Right ventricle myocardium inferior (tissue), 1 donor: ENCODE measurements at regions not wholly inside any gene's neighbourhood (a gene's known extent, or its start where the extent isn't known, plus 50 kb on each side); places are given as distances from the start of the nearest gene placed in this dataset.
"Not testable (repeated sequence)": the region's sequence is repeated elsewhere in the genome, so short reads cannot be mapped to it uniquely, and the experiment has no call there.

Source experiments
- ATAC-seq: fragments of 200-7000 bp; cut with Tn5 transposase; one replicate; pipeline ENCODE4 v1.9.1; 2020; ENCODE audit warnings: mild to moderate bottlenecking, moderate library complexity
- DNase-seq: peaks from one replicate; pipeline ENCODE4 v3.0.0; 2021; ENCODE audit errors: missing footprints
- intact Hi-C: fragments of 100-400 bp; cut with DNase I; formaldehyde crosslinking; loops from one replicate; pipeline ENCODE4 v1.11.0; 2022
- donor health status: DM: no; HTN: yes; CAD: no; lungs with severe emphysema.

DNA sequence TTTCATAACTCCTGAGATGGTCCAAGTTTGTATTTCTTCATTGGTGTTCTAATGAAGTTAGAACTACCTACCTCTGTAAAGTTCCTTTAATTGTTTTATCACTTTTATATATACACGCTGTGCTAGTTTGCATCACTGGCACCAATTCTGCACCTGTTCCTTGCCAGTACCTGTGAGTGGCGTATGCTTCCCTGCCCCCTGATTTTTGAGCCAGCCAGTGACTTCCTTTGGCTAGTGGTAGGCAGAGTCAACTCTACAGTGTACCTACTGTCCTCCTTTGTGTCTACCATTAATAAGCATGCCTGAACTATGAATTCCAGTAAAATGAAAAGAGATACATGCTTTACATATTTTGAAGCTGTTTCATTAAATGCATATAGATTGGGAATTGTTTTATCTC, 186.8 kb upstream of the SPATA31A3 start:
- intact Hi-C loops, DNase-seq, ATAC-seq: not testable (repeated sequence)

DNA sequence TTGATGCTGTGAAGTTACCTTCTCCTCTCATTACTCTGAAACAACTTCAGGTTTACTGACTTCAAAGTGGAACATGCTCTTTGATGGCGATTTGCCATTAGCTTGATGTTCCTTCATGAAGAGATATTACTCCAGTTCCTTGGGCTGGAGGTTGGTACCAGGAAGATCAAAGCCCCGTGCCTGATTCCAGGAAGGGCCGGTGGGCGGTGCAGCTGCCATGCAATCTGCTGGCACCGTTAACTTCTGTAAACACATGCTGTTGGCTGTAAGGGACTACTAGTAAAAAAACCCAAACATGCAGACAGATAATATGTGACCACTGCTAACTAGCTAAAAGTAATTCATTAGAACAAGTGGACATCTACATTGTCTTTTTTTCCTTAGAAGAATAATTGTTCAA, 182.8 kb upstream of the SPATA31A3 start:
- intact Hi-C loops, ATAC-seq, DNase-seq: not testable (repeated sequence)

DNA sequence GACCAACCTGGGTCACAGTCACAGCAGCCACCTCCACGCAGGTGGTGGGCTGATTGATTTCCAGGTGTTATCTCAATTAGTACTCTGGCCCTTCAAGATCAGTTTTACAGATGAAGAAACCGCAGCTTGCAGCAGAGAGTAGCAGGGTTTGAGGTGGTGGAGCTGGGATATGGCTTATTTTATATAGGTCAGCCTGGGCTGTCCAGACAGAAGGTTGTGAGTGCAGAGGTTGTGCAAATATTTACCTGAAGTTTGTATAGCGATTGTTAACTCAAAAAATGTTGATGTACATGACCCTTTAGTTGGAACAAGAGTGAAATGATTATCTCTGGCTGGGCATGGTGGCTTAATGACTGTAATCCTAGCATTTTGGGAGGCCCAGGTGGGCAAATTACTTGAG, 179.4 kb upstream of the SPATA31A3 start:
- intact Hi-C loops, ATAC-seq, DNase-seq: not testable (repeated sequence)

DNA sequence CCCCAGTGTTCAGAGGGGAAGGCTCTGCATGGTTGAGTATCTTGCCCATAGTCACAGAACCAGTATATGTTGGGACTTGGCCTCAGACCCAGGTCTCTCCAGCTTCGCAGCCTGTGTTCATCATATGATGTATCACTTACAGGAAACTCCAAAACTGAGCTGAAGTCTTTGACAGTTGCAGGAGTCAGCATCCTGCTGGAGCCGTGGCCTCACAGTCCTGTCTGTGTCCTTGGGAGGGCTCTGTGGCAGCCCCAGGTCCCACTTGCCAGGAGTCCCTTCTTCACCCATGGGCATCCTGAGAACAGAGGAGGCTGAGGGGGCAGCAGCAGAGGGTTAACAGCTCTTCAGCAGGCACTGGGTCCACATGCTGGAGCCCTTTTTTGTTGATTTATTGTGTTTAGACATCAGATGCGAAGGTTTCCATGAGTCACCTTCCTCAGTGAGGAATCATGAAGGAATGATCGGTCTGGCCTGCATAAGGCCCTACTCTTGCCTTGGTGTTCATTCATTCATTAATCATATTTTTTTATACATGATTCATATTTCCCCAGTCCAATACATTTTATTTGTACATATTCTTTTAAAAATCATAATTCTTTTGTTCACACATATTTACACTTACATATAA, 176.3 kb upstream of the SPATA31A3 start:
- intact Hi-C loops, ATAC-seq, DNase-seq: not testable (repeated sequence)

DNA sequence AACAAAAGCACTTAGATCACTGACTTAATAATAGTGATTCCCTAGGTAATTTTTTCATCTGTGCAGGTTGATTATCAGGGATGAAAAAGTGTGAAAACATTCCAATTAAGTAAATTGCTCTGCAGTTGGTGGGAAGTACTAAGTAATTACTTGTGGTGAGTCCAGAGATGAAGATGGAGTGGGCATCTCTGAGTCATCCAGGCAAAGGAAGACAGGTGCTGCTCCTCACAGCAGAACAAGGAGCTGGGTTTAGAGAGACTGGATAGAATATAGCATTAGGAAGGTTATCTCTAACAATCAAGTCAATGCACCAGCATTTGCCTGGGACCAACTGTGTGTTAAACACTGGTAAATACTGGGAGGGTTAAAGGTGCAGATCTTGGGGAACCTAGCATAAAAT, 174.0 kb upstream of the SPATA31A3 start:
- ATAC-seq, DNase-seq, intact Hi-C loops: not testable (repeated sequence)

DNA sequence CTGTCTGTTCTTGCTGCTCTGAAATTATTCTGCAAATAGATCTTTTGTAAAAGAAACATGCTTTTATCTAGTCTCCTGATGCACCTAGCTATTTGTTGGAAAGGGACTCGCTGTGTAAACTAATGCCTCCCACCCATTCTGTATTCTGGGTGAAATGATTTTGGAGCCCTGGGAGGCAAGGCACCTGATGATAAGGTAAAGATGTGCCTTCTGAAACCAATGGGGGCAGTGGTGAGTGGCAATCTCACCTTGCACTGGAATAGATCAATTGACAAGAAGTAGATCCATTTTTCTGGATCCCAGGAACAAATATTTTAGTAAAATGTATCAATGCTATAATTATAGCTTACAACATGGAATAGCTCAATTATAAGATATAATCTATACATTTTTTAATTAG, 170.5 kb upstream of the SPATA31A3 start:
- DNase-seq, ATAC-seq, intact Hi-C loops: not testable (repeated sequence)

DNA sequence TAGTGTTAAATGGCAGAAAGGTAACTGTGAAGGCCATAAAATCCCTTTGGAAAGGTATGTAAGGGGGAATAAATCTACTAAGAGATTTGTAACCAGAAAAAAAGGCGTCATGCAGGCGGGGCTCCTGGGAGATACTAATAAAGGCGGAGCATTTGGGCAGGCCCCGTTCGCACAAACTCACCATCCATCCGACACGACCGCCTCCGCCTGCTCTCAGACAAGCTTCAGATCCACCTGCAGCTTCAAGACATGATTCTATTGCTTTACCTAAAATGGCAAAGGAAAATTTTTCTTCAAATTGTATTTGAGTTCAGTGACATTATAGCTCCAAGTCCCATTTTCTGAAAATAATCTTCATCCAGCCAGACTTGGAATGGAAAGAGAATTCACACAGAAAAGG, 162.9 kb upstream of the SPATA31A3 start:
- ATAC-seq, DNase-seq, intact Hi-C loops: not testable (repeated sequence)

DNA sequence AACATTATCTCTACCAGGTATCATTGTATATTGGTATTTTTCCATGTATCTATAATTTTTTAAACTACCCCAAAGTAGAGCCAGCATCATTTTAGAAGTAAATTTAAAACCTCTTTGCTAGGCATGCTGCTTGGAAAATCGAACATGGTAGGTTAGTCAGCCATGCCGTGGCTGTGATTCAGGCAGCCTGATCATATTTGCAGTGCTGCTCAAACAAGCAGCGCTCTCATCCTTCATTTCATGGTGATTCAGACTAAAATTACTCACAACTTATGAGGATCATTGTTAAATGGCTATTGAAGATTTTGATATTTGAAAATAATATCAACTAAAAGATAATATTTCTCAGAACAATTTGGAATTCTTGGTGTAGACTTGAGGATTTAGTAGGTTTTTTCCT, 161.2 kb upstream of the SPATA31A3 start:
- intact Hi-C loops, ATAC-seq, DNase-seq: not testable (repeated sequence)

DNA sequence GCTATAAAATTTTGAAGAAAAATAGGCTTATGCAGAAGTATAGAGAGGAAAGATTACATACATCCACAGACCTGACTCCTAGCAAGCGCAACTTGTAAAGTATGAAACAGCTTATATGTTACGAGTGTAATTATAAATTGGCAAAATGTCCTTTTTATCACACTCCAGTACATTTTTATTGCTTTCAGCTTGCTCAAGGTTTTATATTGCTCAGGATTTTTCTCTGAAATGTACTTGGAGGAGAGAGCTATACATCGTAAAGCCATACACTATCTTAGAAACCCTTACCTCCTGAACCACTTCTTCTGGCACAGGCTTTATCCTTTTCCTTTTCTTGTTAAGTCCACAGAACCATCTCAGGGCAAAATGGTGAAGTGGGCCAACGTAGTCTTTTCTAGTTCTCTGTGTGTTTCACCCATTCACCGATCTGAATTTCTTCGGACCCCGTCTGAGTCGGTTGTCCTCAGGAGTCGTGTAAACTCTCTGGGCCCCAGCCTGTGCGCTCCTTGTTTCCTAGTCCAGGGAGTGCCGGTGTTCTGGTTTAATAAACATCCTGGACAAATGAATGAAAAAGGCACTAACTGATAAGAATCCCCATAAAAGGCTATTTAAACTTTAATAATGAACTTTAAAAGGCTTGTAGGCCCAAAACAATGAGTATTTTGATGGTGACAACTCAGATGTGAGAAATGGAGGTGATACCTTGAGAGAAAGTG, 150.2 kb upstream of the SPATA31A3 start:
- DNase-seq, ATAC-seq, intact Hi-C loops: not testable (repeated sequence)

DNA sequence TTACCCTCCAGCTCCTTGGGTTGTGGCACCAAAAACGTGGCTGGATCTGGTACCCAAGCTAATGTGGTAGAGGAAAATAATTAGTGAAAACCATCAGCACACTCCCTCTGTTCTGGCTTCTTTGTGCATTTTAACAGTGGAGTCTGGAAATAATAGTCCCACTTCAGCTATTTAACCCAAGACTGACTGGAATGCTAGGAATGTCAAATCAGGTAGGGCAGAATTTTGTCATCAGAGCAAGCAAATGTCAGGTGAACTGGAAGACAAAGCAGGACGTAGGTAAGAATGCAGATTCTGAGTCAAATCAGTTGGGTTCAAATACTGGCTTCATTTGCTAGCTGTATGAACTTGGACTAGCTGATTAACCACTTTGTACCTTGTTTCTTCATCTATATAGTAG, 144.0 kb upstream of the SPATA31A3 start:
- intact Hi-C loops, DNase-seq, ATAC-seq: not testable (repeated sequence)

DNA sequence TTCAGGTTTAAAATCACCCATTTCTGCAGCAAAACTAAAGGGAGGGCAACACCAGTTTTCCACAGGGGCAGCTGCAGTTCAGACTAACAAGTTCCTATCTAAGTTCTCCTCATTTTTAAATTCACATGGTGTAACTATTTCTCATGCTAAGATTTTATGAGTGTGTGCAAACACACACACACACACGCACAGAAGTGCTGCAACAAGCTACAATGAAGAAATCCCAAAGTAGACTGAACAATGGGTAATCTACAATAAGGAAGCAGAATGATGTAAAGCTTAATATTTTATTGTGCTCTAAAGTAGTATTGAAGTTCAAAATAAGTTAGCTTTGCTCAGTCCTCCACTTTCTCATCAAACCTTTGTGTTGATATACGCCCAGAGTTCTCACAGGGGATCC, 140.8 kb upstream of the SPATA31A3 start:
- DNase-seq, intact Hi-C loops, ATAC-seq: not testable (repeated sequence)

DNA sequence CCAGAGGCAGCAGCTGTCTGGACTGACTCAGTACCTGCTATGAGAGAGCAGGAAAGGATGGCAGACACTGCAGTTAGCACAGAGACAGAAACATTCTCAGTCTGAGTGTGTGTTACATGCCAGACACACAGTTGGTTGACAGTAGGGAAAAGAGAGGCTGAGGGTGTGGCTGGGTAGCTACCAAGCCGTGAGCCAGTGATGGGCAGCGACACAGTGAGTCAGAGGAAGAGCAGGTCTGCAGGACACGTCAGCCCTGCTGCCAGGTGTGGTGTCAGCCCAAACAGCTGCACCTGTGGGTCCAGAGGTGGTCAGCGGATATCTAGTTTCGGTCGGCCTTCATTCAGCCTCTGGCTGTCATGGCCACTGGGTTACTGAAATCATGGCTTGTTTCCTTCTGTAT, 124.4 kb upstream of the SPATA31A3 start:
- not testable (repeated sequence) for DNase-seq, ATAC-seq

DNA sequence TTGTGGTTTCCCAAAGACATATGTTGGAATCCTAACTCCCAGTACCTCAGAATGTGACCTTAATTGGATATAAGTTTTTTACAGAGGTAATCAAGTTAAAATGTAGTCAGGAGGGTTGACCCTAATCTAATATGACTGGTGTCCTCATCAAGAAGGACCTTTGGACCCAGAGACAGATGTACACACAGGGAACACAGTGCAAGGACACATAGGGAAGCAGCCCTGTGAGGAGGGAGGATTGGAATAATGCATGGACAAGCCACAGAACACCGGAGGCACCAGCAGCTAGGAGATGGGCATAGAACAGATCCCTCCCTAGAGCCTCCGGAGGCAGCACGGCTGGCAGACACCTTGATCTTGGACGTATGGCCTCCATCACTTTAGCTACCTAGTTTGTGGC, 119.8 kb upstream of the SPATA31A3 start:
- DNase-seq, intact Hi-C loops, ATAC-seq: not testable (repeated sequence)

More for the DNA sequence above, 124.4 kb upstream of the SPATA31A3 start:
- intact Hi-C loops = not testable (repeated sequence)

DNA sequence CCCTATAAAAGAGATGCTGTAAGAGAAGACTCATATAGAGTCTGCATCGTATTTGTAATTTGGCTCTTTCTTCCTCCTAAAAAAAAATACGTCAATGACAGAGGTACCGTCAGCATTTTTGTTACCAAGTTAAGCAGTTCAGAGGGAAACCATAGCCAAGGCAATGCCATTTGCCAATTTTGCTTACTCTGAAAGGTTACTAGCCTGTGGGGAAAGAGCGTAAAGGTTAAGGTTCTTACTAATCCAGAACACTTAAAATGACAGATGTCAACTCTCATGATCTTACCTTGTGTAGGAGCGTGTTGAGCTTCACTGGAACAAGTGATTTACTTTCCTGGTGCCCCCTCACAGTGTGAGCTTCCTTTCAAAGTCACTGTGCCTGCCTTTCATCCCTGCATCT, 119.4 kb upstream of the SPATA31A3 start:
- ATAC-seq, intact Hi-C loops, DNase-seq: not testable (repeated sequence)

DNA sequence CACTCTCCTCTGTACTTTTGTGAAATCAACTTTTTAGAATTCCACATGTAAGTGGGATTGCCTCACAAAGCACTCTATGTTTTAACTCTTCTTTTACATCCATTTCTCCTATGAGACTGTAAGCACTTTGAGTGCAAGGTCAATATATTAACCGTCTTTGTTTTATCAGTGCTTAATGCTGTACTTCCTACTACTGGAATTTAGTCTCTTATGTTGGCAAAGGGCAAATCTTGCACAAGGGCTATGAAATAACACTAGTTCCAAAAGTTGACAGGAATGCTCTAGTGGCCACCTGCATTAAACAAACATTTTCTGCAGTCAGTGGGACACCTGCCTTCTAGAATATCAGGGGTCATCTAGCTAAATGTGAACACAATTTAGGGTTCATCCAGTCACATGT, 117.5 kb upstream of the SPATA31A3 start:
- ATAC-seq, intact Hi-C loops, DNase-seq: not testable (repeated sequence)

DNA sequence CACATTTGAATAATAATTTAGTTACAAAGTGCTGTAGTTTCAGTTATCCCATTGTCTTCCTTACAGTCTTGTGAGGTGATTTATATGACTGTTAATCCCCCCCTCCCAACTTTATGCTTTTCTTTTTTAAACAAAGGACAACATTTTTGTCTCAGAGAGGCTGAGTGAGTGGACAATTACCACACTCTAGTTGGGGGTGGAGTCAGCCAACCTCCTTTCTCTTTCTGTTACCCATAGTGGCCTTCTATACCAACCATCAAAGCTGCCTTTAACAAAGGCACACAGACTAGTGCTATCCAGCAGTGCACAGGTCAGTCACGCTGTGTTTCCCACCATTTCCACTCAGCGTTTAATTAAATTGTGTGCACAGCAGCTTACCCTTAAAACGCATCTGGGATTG, 114.3 kb upstream of the SPATA31A3 start:
- ATAC-seq, DNase-seq, intact Hi-C loops: not testable (repeated sequence)

DNA sequence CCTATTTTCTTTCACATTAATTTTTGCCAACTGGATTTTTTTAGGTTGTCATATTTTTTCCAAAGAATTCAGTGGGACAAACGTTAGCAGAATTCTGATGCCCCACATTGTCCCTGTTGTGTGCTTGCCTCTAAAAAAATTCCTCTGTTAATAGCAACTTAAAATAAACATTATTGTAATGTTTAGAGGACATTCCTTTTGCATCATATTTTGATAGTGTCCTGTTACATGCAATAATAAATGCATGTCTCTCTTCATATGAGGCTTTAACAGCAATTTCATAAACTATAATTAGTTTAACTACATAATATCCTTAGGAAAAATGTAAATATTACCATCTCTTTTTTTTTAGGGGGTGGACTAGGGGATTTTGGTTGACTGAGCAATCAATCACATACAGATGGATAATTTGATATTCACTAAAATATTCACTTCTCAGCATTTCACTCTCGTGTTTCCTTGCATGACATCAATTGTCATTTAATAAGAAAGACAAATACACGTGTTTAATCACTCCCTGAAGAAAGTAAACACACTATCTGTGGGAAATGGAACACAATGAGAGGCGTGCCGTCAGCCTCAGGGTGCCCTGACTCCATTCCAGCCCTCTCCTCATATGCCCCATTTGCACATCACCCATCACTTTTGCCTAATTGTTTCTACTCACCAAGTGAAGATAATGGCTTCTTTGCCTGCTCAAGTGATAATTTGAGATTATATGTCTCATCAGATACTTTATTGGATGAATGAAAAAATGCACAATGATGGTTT, 110.3 kb upstream of the SPATA31A3 start:
- DNase-seq, ATAC-seq, intact Hi-C loops: not testable (repeated sequence)

DNA sequence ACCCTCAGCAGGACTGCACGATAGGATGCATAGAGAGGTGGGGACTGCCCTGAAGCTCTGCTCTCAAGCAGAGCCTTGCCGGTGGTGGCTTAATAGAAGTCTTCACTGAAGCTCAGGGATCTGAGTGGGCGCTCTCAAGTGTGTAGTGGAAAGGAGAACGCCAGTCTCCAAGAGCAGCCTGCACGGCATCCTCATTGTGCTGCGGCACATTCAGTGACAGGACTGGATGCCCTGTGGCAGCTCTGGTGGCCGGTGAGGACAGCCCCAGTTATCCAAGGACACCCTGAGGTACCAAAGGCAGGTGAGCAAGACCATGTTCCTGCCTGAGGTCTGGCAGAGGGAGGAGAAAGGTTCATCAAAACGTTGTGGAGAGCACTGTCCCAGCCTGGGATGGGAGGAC, 98.8 kb upstream of the SPATA31A3 start:
- ATAC-seq, intact Hi-C loops: not testable (repeated sequence)
- peak; percentile 52 for DNase-seq

DNA sequence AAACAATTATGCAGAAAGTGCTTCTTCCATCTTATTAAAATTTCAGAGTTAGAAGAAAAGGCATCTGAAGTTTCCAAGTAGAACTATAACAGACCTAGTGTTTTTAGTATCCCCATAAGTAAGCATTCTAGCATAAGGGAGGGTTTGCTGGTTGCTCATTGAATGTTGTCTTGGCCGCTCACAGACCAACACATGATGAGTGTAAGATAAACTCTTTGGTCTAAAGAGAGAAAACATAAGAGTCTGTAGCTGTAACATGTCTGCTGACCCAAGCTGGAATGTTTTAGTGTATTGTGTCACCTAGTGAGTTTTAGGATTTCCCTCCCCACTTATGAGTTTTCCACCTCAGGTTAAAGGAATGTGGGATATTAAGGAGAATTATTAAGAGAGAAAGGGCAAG, 94.5 kb upstream of the SPATA31A3 start:
- DNase-seq, intact Hi-C loops, ATAC-seq: not testable (repeated sequence)
